Lower lobe of right lung (tissue), 2 donors: ENCODE measurements at regions not wholly inside any gene's neighbourhood (a gene's known extent, or its start where the extent isn't known, plus 50 kb on each side); places are given as distances from the start of the nearest gene placed in this dataset.

Experiments
- ATAC-seq, 2 donors: fragments of 200-7000 bp; cut with Tn5 transposase; one replicate each; pipeline ENCODE4 v1.9.1; 2020 to 2022; ENCODE audit warnings: mild to moderate bottlenecking in 2 of 2, moderate library complexity in 2 of 2
- DNase-seq: peaks from one replicate; pipeline ENCODE4 v3.0.0-alpha.2; 2020
- H3K27ac ChIP-seq: fragments of 200-600 bp; one replicate; pipeline ENCODE4 v1.8.0; 2022
- H3K27me3 ChIP-seq: fragments of 200-600 bp; one replicate; pipeline ENCODE4 v1.8.0; 2022; ENCODE audit warnings: low read depth
- H3K36me3 ChIP-seq: fragments of 200-600 bp; one replicate; pipeline ENCODE4 v1.8.0; 2022; ENCODE audit warnings: mild to moderate bottlenecking
- H3K4me1 ChIP-seq: fragments of 200-600 bp; one replicate; pipeline ENCODE4 v1.8.0; 2022
- H3K4me3 ChIP-seq: fragments of 200-600 bp; one replicate; pipeline ENCODE4 v1.8.0; 2022; ENCODE audit warnings: mild to moderate bottlenecking
- H3K9me3 ChIP-seq: fragments of 200-600 bp; one replicate; pipeline ENCODE4 v1.8.0; 2022
- CTCF ChIP-seq: fragments of 200-600 bp; IDR thresholded peaks from one replicate; pipeline ENCODE4 v1.8.0; 2022; ENCODE audit warnings: antibody characterized with exemption, mild to moderate bottlenecking
- intact Hi-C: fragments of 100-400 bp; cut with DNase I; formaldehyde crosslinking; loops from one replicate; pipeline ENCODE4 v1.11.0; 2022
- donor health status: DM: no; HTN: yes; CAD: no; lungs with severe emphysema.

GRCh38 chr3:13223574-13224237 is 150.5 kb upstream of the IQSEC1 start:
- no peaks in the 10 kb centered on the region for H3K36me3 ChIP-seq
- no peaks in the 10 kb centered on the region for H3K9me3 ChIP-seq
- DNase-seq (no peak), ATAC-seq (no peak)
- H3K27me3 ChIP-seq = no peaks in the 10 kb centered on the region
- intact Hi-C loops = no loop called here
- no peak overlapping the region for H3K4me3 ChIP-seq
- H3K27ac ChIP-seq = no peak overlapping the region
- TF ChIP-seq CTCF = no peak
- H3K4me1 ChIP-seq = no peaks in the 10 kb centered on the region

GRCh38 chr3:13222891-13223573 is 149.8 kb upstream of the IQSEC1 start:
- Histone ChIP-seq H3K27me3 (no peaks in the 10 kb centered on the region), H3K4me3 (no peak overlapping the region), H3K36me3 (no peaks in the 10 kb centered on the region), H3K27ac (no peak overlapping the region), H3K4me1 (no peaks in the 10 kb centered on the region), H3K9me3 (no peaks in the 10 kb centered on the region)
- intact Hi-C loops = no loop called here
- ATAC-seq (no peak), DNase-seq (no peak)
- TF ChIP-seq CTCF = no peak

- no peaks in the 10 kb centered on the region for H3K36me3 ChIP-seq
- no peak for ATAC-seq
- intact Hi-C loops = no loop called here
These were observed 148.9 kb upstream of the IQSEC1 start for GRCh38 chr3:13222131-13222530.

GRCh38 chr3:13221491-13222061 is 148.3 kb upstream of the IQSEC1 start:
- DNase-seq (no peak), ATAC-seq (no peak)
- Histone ChIP-seq H3K4me3 (no peak overlapping the region), H3K9me3 (no peaks in the 10 kb centered on the region), H3K27ac (no peak overlapping the region), H3K27me3 (no peaks in the 10 kb centered on the region), H3K4me1 (no peaks in the 10 kb centered on the region), H3K36me3 (no peaks in the 10 kb centered on the region)
- intact Hi-C loops = no loop called here
- TF ChIP-seq CTCF = no peak

More at GRCh38 chr3:13222131-13222530, 148.9 kb upstream of the IQSEC1 start:
- no peak for TF ChIP-seq CTCF
- H3K9me3 ChIP-seq = no peaks in the 10 kb centered on the region
- H3K4me3 ChIP-seq = no peak overlapping the region
- no peaks in the 10 kb centered on the region for H3K27me3 ChIP-seq
- no peak for DNase-seq
- H3K27ac ChIP-seq = no peak overlapping the region
- no peaks in the 10 kb centered on the region for H3K4me1 ChIP-seq

GRCh38 chr3:13220991-13221390 is 147.8 kb upstream of the IQSEC1 start:
- Histone ChIP-seq H3K27me3 (no peaks in the 10 kb centered on the region), H3K36me3 (no peaks in the 10 kb centered on the region), H3K9me3 (no peaks in the 10 kb centered on the region), H3K4me1 (no peaks in the 10 kb centered on the region), H3K27ac (no peak overlapping the region), H3K4me3 (no peak overlapping the region)
- TF ChIP-seq CTCF = no peak
- DNase-seq (no peak), ATAC-seq (no peak)
- intact Hi-C loops = no loop called here
